ENCODE measurements at regions not wholly inside any gene's neighbourhood (a gene's known extent, or its start where the extent isn't known, plus 50 kb on each side); places are given as distances from the start of the nearest gene placed in this dataset.

- TF ChIP-seq ZBTB44 (tag by site-specific recombination; IDR thresholded peaks at IDR 0.05) (peak; percentile 62), EGR2 (tag by site-specific recombination; IDR thresholded peaks at IDR 0.05; ENCODE audit: low read depth) (no peak), ZFP3 (tag by site-specific recombination; IDR thresholded peaks at IDR 0.05; ENCODE audit: low read depth) (no peak), ZIC2 (tag by site-specific recombination; IDR thresholded peaks at IDR 0.05) (peak; percentile 96), YY1 (tag by site-specific recombination; IDR thresholded peaks at IDR 0.05) (0 out of 2 replicates have a peak, but pooled peaks have one; percentile 55), ZNF776 (tag by site-specific recombination; IDR thresholded peaks at IDR 0.05; ENCODE audit: borderline replicate concordance) (0 out of 2 replicates have a peak, but pooled peaks have one; percentile 54), ZNF654 (tag by site-specific recombination; IDR thresholded peaks at IDR 0.05; ENCODE audit: low read depth) (0 out of 2 replicates have a peak, but pooled peaks have one; percentile 11), ZFP37 (tag by site-specific recombination; IDR thresholded peaks at IDR 0.05) (peak; percentile 84), IKZF3 (tag by site-specific recombination; IDR thresholded peaks at IDR 0.05) (peak; percentile 88), ZNF701 (tag by site-specific recombination; IDR thresholded peaks at IDR 0.05) (no peak), BCL11B (tag by site-specific recombination; IDR thresholded peaks at IDR 0.05; ENCODE audit: low read depth) (no peak), KLF8 (tag by site-specific recombination; IDR thresholded peaks at IDR 0.05) (peak; percentile 53; the same call in 1 of the 2 replicates), ZNF280C (tag by site-specific recombination; IDR thresholded peaks at IDR 0.05) (no peak), ZNF140 (tag by site-specific recombination; IDR thresholded peaks at IDR 0.05) (no peak), ZNF211 (tag by site-specific recombination; IDR thresholded peaks at IDR 0.05; ENCODE audit: low read depth) (no peak), ZNF335 (tag by site-specific recombination; conservative IDR thresholded peaks at IDR 0.05) (peak; percentile 77), ZNF510 (tag by site-specific recombination; IDR thresholded peaks at IDR 0.05; ENCODE audit: insufficient replicate concordance) (no peak), ZNF658 (tag by site-specific recombination; IDR thresholded peaks at IDR 0.05) (no peak), ZNF530 (tag by site-specific recombination; IDR thresholded peaks at IDR 0.05; ENCODE audit: low read depth) (no peak), ZSCAN4 (tag by site-specific recombination; IDR thresholded peaks at IDR 0.05) (peak; percentile 53; the same call in 1 of the 2 replicates), ZNF24 (tag by site-specific recombination; IDR thresholded peaks at IDR 0.05) (peak; percentile 93), ZBTB1 (tag by site-specific recombination; IDR thresholded peaks at IDR 0.05) (peak; percentile 95), ZNF2 (tag by site-specific recombination; IDR thresholded peaks at IDR 0.05) (peak; percentile 86), PRDM2 (tag by site-specific recombination; IDR thresholded peaks at IDR 0.05; ENCODE audit: borderline replicate concordance) (no peak), MYNN (tag by site-specific recombination; IDR thresholded peaks at IDR 0.05; ENCODE audit: borderline replicate concordance) (peak; percentile 37; the same call in 1 of the 2 replicates), FEZF1 (tag by site-specific recombination; IDR thresholded peaks at IDR 0.05) (peak; percentile 100), ZNF791 (tag by site-specific recombination; IDR thresholded peaks at IDR 0.05) (no peak), ZNF777 (tag by site-specific recombination; IDR thresholded peaks at IDR 0.05; ENCODE audit: borderline replicate concordance) (no peak)
These were observed 59.3 kb upstream of the COMTD1 start (continued) for GRCh38 chr10:75294866-75295701.

Measured in HEK293 (cell line).